HG02840 (cell line): ENCODE measurements at regions not wholly inside any gene's neighbourhood (a gene's known extent, or its start where the extent isn't known, plus 50 kb on each side); places are given as distances from the start of the nearest gene placed in this dataset.
"Not testable (repeated sequence)": the region's sequence is repeated elsewhere in the genome, so short reads cannot be mapped to it uniquely, and the experiment has no call there.

Experiments
- ATAC-seq: cut with Tn5 transposase; IDR thresholded peaks from one replicate; pipeline ENCODE4 v1.9.1; 2021; ENCODE audit warnings: mild to moderate bottlenecking, moderate library complexity, moderate number of reproducible peaks; ENCODE audit not compliant: unreplicated experiment, low FRiP score

DNA sequence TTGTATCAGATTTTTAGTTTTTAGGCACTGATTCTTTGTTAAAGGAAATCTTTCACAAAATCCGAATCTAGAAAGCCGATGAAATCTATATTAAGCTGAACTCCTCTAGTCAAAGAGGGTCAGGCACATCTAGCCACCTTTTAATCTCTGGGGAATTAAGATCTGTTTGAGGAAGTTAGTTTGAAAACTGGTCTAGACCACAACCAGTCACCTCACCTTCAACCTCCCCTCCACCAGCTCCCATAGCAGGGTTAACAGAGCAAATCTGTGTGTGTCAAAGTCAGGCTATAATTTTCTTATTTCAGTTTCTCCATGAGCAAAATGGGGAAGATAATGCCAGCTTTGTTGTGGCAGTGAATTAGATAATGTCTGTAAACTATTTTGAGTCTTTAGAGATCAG, 110.0 kb upstream of the IGFBP7 start:
- no peak for ATAC-seq

DNA sequence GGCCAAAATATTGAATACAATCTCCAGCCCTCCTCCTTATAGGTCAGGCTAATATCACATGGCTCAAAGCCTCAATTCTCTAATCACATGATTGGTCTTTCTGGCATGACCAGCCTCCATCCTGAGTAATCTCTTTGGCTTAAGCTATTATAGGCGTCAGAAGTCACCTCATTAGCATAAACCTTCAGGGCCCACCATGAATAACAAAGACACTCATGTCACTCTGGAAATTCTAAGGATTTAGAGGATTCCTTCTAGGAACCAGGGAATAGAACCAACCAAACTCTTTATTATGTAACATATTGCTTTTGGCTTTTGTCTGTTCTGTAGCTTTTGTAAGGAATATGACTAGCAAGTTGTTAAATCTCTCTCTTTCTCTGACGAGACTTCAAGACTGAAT, 109.2 kb upstream of the IGFBP7 start:
- no peak for ATAC-seq

DNA sequence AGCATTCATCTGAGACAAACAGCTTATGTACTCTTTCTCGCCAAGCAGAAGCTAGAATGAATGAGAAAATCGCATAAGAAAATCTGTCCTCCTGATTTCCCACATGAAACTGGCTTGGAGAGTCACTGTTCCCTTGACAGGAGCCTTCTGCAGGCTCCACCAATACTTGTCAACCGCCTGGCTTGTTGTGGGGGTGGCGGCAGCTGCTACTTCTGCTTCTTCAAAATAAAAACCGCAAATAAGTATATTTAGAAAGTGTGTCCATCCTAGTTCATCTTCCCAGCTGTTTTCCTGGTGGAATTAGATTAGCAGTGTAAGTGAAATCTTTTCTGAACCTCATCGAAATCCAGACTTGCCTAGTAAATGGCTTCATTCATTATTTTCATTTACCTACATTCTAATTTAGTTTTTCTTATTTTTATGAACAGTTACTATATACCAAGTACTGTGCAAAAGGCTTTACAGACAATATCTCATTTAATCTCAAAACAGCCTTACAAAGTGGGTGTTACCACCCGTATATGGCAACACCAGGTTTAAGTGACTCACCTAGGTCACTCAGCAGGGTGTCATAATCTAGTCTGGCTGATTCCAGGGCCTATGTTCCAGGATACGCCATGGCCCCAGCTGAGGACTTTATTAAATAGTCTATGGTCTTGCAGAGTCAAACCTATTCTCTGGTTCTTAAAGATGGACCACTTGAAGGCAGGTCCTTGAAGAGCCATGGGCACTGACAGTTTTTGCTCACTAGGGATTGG, 104.6 kb upstream of the IGFBP7 start:
- no peak for ATAC-seq

DNA sequence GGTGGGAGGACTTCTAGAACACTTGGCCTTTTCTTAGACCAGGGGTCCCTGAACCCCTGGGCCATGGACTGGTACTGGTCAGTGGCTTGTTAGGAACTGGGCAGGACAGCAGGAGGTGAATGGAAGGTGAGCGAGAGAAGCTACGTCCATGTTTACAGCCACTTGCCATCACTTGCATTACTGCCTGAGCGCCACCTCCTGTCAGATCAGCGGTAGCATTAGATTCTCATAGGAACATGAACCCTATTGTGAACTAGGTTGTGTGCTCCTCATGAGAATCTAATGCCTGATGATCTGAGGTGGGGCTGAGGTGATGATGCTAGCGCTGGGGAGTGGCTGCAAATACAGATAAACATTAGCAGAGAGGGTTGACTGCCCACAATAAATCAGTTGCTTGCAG, 100.9 kb upstream of the IGFBP7 start:
- no peak for ATAC-seq

DNA sequence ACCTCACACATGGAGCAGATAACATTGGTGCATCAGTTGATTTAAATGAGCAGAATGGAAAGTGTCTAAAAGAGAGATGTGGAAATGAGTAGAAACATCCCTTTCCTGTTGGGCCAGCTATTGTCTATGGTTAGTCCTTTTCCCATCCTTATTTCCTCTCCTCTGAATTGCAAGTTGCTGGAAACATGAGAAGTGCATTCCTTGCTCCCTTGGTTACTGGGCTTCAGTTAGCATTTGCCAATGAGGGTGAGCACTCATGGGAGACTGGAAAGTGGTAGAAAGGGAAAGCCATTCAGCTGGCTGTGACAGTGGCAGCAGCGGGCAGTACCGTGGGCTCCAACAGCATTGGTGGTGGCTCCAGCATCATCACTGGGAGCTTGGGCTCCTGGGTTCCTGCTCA, 96.0 kb upstream of the IGFBP7 start:
- ATAC-seq: no peak

DNA sequence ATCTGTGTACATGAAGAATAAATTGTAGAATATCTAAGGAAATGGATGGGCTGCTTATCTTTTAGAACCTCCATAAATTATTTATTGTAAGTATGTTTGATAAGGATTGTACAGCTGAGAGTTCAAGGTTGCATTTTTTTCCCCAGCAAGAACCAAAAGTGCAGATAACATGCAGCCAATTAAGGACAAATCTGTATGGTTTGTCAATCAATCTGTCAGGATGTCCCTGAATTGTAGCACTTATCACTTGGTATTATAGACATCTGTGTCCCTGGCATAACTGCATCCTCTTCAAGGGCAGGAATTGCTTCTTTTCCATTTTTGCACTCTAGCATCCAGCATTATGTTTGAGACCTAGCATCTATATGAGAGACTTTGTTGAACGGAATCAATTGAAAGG, 95.4 kb upstream of the IGFBP7 start:
- no peak for ATAC-seq

DNA sequence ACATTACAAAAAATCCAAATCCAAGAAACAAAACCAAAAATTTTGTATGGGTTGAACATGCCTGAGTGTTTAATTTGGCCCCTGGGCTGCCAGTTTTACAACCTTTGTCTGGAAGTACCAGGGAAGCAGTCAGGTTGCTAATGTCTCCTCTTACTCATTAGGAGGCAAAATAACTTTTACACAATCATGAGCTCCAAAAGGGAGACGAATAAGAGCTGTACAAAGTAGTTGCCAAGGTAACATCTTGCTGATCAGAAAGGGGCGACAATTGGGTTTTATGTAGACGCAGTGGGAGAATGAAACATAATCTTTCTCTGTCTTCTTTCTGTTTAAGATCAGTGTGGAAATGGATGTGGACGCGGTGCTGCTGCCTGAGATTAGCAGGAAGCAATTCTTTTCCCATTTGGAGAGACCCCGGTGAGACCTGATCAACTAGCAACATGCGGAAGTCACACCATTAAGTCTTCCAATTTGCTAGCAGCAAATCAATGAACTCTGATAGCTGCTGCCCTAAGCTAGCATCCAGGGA, 90.7 kb upstream of the IGFBP7 start:
- ATAC-seq: no peak

DNA sequence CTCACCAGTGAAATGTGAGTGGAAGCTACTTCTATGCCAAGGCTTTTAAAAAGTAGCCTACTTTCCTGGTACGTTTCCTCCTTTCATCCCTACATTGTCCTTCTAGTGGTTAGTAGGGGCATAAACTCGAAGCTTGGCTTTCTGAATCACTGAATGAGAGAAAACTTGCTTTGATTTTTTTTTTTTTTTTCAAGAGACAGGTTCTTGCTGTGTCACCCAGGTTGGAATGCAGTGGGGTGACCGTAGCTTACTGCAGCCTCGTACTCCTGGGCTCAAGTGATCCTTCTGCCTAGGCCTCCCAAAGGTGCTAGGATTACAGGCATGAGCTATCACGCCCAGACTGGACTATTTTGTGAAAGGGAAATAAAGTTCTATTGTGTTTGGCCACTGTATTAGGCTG, 89.1 kb upstream of the IGFBP7 start:
- ATAC-seq: no peak

DNA sequence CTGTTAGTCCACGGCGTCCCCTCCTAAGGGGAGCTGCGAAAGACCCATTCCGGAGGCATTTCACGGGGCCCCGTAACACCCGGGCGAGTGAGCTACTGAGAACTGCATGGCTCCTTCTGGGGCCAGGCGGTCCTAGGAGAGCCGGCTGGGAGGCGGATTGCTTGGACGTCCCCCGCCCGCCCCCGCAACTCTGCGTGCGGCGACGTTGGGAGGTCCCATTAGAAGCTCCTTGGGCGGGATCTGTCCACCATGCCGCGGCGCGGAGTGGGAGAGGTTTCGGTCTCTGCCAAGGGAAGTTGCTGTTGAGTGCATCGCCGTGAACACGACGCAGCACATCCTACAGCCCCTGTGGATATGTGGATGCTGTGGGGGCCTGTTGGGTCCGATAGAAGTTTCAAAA, 85.4 kb upstream of the IGFBP7 start:
- ATAC-seq: no peak

DNA sequence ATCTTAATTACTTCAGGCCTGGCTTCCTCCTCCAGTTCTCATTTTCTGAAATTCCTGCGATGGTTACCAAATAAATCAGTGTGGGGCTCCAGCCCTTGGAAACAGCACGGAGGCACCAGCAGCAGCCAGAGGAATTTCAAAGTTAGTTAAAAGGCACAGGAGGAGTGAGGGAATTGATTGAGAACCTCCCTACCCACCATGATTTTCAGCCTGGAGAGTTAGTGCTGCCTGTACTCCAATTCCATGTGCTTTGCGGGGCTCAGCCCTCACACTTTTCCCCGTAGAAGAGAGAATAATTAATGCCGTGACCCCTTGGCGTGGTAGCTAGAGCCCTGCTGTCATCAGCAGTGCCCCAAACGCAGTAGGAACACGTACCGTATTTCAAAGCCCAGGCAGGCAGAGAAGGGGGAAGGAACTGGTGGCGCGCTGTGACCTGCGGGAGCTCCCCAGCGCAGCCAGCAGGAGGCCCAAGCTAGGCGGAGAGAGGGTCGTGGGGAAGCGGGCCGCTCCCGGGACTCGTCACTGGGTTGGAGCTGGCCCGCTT, 84.0 kb upstream of the IGFBP7 start:
- no peak for ATAC-seq

DNA sequence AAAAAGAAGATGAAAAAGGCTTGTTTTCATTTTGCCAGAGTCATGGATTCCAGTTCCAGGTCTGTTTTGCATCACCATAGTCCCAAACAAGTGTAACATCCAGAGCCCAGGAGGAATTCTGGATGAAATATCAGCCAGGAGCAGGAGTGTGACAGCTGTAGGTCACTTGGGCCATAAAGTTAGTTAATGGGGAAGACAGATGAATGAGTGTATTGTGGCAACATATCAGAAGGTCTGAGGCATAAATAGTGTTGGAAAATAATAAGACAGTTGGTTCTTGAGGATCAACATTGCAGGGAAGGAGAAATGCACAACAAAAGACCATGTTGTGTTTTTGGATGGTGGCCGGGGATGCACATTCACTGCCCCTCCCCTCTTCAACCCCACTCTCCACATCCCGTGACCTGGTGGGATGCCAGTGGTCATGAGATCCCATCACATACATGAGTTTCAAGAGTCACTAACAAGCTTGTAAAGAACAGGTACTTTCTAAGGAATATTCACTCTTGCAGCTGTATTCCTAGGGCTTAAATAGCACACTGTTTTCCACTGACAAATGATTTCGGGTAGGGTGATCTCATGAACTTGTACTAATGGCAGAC, 83.1 kb upstream of the IGFBP7 start:
- ATAC-seq: no peak

DNA sequence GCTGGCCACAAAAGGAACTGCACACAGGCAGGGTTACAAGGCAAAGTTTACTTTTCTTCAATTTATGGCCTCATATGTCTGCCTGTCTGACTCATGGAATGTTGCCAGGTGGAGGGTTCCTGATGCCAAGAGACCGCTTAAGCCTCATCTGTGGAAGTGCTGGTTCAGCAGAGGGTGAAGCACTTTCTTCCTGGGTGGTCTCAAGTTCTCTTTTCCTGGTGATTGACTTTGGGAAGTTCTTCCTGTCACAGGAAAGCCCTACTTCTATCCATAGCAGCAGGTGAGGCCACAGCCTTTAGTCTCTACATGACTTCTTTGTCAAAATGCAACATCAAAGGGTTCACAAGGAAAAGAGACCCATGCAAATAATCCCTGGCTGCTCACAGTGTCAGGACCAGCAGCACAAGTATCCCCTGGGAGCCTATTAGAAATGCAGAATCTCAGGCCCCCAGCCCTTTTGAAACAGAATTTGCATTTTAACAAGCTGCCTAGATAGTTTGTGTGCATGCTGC, 81.4 kb upstream of the IGFBP7 start:
- ATAC-seq: no peak

DNA sequence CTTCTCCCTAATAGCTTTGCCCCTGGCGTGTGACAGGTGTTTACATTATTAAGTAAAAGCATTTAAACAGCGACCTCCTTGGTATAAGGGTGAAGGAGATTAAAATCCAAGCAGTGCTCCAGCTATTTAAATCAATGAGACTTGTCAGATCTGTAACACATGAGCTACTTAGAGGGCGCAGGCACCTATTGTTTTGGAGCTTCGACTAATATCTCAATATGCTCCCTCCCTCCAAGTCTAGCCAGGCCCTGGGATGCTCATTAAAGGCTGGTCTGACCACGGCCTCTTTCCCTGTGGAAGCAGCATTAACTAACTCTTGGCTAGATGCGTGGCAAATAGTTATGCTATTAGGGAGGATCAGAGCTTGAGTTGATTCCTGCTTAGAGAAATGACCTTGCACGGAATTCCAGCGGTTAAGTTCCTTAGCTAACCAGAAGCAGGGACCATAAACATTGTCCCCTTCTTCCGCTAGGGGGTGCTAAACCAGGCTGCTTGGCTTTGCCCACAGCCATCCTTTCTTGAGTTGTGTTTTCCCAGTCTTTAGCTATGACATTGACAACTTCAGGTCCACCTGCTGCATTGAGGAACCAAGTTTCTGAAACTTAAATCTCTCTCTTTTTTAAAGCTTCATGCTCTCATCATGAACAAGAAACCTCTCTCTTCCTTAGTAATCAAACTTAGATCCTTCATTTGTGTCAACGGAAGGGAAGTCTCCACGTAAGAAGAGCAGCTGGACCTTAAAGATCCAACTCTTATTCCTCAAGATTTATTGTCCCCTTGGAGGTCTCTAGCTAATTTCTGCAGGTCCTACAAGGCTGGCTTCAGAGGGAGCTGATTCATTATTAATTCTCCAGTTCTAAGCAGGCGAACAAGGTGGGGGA, 80.7 kb upstream of the IGFBP7 start:
- no peak for ATAC-seq

DNA sequence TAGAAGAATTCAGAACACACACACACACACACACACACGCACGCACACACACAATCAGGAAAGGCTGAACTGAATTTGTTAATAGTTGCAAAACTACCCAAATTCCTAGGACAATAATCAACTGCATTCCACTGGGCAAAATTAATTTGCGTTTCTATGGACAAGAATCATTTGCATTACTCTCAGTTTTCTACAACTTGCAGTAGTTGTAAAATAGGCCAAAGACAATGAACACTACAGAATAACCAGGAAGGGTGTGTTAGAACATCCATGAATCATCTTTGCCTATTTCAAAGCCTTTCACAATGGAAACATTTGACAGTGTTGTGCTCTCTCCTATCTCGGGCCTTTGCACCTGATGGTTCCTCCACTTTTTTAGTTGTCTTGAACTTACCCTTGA, 77.1 kb upstream of the IGFBP7 start:
- no peak for ATAC-seq

DNA sequence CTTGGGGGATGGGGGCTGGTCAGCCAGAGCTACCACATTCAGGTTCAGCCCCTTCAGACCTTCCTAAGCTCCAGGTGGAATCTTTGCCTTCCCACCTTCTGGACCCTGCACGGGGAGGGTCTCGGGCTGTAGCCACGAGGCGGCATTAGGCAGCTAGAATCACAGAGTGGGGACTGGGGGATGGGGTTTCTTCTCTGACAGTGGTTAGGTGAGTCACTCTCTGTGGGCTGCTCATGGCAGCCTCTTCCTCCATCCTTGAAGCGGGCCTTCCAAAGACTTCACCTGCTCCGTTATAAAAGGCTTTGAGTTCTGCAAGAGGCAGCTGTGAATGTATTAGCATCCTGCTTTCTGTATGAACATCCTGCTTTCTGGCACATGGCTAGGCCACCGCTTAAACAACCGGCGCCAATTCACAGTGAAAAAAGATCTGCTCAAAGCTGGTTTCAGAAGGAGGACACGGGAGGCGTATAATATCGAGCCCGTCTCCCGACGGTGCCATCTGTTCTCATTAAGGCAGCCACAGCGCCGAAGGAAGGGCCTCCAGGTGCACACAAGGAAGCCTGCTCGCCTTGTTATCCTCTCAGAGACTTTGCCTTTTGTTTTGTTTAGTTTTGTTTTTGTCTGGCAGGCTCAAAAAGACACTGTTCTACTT, 74.3 kb upstream of the IGFBP7 start:
- ATAC-seq: no peak

DNA sequence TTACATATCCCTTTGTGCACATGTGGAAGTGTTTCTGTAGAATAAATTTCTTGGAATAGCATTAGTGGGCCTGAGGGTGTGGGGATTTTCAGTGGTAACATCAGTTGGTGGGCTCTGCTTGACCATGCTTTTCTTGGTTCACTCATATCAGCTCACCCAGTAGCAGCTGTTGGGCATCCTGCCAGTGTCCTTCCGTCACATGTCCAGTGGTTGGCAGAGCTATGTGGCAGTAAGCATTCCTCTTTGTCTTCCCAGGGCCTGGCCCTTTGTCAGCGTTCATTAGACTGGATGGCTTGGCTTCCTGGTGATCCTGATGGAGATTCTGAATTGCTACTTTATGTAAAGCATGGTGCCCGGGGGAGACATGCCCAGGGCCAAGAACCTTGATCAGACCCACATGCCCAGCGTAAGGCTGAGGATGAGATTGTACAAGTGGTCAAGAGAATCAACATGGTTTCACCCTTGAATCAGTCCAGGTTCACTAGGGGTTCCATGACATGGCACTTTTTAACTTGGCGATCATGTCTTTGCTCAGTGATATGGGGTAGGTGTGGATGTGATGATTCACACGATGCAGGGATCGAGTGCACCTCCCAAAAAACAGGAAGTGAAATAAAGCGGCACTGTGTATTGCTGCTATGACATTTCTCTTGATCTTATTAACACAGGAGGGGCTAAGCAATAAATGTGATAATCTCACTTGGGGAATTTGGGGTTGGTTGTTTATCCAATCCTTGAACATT, 72.1 kb upstream of the IGFBP7 start:
- ATAC-seq: no peak

DNA sequence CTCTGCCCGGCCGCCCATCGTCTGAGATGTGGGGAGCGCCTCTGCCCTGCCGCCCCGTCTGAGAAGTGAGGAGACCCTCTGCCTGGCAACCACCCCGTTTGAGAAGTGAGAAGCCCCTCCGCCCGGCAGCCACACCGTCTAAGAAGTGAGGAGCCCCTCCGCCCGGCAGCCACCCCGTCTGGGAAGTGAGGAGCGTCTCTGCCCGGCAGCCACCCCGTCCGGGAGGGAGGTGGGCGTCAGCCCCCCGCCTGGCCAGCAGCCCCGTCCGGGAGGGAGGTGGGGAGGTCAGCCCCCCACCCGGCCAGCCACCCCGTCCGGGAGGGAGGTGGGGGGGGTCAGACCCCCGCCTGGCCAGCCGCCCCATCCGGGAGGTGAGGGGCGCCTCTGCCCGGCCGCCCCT, 63.0 kb upstream of the IGFBP7 start:
- ATAC-seq: not testable (repeated sequence)

DNA sequence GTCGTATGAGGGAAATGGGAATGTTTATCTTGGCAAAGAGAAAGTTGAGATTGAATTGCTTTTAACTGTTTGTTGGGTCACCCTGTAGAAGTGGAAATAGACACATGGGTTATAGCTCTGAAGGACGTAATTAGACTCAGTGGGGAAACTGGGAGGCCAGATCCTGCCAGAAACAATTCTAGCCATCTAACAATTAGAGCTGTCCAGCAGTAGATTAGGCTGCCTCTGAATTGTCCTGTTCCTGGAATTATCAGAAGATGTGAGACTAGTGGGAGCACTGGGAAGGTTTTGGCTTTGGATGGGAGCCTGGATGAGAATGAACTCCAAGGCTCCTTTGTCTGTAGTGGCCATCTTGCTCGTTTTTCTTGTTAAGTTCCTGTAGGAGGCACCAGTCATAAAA, 61.9 kb upstream of the IGFBP7 start:
- no peak for ATAC-seq

DNA sequence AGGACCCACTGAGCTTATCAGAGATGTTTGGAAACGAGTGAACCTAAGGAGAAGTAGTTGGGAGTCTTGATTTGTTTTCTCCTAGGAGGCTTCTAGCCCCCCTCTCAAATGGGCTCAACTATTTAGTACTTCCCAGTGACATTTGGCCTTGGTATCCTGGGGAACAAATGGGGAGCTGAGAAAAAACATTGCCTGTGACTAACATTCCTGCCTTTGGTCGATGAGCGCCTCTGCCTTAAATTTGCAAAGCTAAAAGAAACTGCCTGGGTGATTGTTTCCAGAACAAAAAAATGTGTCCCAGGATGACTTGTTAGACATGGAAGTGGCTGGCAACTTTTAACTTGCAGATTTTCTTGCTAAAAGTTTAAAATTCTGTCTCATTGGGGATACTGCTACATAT, 58.8 kb upstream of the IGFBP7 start:
- no peak for ATAC-seq
